GM21576 (cell line): ENCODE measurements at regions not wholly inside any gene's neighbourhood (a gene's known extent, or its start where the extent isn't known, plus 50 kb on each side); places are given as distances from the start of the nearest gene placed in this dataset.

Experiments used
- ATAC-seq: cut with Tn5 transposase; IDR thresholded peaks from one replicate; pipeline ENCODE4 v1.9.1; 2021; ENCODE audit warnings: mild to moderate bottlenecking, moderate library complexity; ENCODE audit not compliant: unreplicated experiment

GRCh38 chr18:52001106-52001505 is 338.9 kb upstream of the DCC start:
- ATAC-seq = no peak

GRCh38 chr18:52002600-52002999 is 337.4 kb upstream of the DCC start:
- no peak for ATAC-seq

GRCh38 chr18:52007105-52007504 is 332.9 kb upstream of the DCC start:
- no peak for ATAC-seq

- ATAC-seq = no peak
Measured at GRCh38 chr18:52008330-52008729, 331.7 kb upstream of the DCC start.

GRCh38 chr18:52008736-52009135 is 331.3 kb upstream of the DCC start:
- no peak for ATAC-seq

- ATAC-seq = no peak
Measured at GRCh38 chr18:52009958-52010357, 330.0 kb upstream of the DCC start.

- ATAC-seq = no peak
Measured at GRCh38 chr18:52045946-52046675, 293.9 kb upstream of the DCC start.

- ATAC-seq = no peak
Measured at GRCh38 chr18:52046842-52047241, 293.2 kb upstream of the DCC start.

- ATAC-seq = no peak
Measured at GRCh38 chr18:52054324-52054723, 285.7 kb upstream of the DCC start.

- no peak for ATAC-seq
Measured at GRCh38 chr18:52060607-52061304, 279.2 kb upstream of the DCC start.

- ATAC-seq = no peak
Measured at GRCh38 chr18:52063923-52064322, 276.1 kb upstream of the DCC start.

GRCh38 chr18:52069201-52069600 is 270.8 kb upstream of the DCC start:
- ATAC-seq = no peak

GRCh38 chr18:52070291-52070756 is 269.7 kb upstream of the DCC start:
- no peak for ATAC-seq

- ATAC-seq = no peak
Measured at GRCh38 chr18:52077251-52077983, 262.6 kb upstream of the DCC start.

GRCh38 chr18:52082246-52082645 is 257.8 kb upstream of the DCC start:
- ATAC-seq = no peak

- ATAC-seq = no peak
Measured at GRCh38 chr18:52087140-52087539, 252.9 kb upstream of the DCC start.

- ATAC-seq = no peak
Measured at GRCh38 chr18:52090005-52090404, 250.0 kb upstream of the DCC start.

GRCh38 chr18:52093171-52093570 is 246.8 kb upstream of the DCC start:
- ATAC-seq = no peak

- no peak for ATAC-seq
Measured at GRCh38 chr18:52118684-52119083, 221.3 kb upstream of the DCC start.

GRCh38 chr18:52130624-52131301 is 209.2 kb upstream of the DCC start:
- ATAC-seq = no peak

- no peak for ATAC-seq
Measured at GRCh38 chr18:52131845-52132244, 208.2 kb upstream of the DCC start.
